MG63 (cell line): ENCODE measurements at regions not wholly inside any gene's neighbourhood (a gene's known extent, or its start where the extent isn't known, plus 50 kb on each side); places are given as distances from the start of the nearest gene placed in this dataset.

Source experiments
- DNase-seq: peaks from one replicate; pipeline ENCODE4 v3.0.0-alpha.2; 2020
- H3K27me3 ChIP-seq: fragments of 250-450 bp; sonication (Bioruptor Pico); 2 replicates; pipeline ENCODE4 v1.5.1; 2020; ENCODE audit warnings: mild to moderate bottlenecking, moderate library complexity
- H3K36me3 ChIP-seq: fragments of 250-450 bp; sonication (Bioruptor Pico); 2 replicates; pipeline ENCODE4 v1.5.1; 2020; ENCODE audit warnings: mild to moderate bottlenecking, moderate library complexity
- H3K4me3 ChIP-seq: fragments of 250-450 bp; sonication (Bioruptor Pico); 2 replicates; pipeline ENCODE4 v1.5.1; 2020; ENCODE audit warnings: mild to moderate bottlenecking, moderate library complexity
- H3K9me3 ChIP-seq: fragments of 250-450 bp; sonication (Bioruptor Pico); 2 replicates; pipeline ENCODE4 v1.5.1; 2020; ENCODE audit warnings: mild to moderate bottlenecking, moderate library complexity

DNA sequence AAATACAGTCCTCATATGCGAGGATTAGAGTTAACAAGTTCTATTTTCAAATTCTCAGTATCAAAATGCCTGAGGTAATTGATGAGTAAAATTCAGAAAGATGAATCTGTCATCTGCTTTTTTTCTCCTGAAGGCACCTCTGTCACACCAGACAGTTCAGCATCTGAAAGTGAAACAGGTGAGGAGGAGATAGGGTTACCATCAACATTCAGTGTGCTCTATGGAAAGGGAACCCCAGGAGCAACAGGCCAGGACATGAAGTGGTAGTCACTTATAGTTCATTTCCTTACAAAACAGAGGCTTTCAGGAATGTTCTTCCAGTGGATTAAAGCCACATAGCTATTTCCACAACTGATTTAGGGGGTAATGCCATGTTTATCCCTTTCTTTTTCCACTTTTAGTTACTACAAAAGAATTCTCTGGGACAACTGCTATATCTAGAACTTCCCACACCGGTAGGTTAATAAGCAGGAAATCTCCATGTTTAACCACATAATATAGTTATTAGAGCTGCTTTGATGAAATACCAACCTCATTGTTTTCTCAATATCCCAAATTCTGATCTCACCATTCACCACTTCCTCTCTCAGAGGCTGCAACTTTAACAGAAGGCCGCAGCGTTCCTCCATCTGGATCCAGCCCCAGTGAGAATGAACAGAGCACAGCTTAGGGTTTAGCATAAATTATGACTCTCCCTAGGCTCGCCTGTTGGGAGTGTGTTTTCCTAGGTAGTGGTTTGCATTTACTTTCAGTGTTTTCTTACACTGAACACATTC is 177.0 kb upstream of the CNTN1 start:
- H3K9me3 ChIP-seq = no peaks in the 10 kb centered on the region
- no peak overlapping the region for H3K4me3 ChIP-seq
- DNase-seq = no peak
- H3K36me3 ChIP-seq = no peaks in the 10 kb centered on the region
- no peaks in the 10 kb centered on the region for H3K27me3 ChIP-seq

DNA sequence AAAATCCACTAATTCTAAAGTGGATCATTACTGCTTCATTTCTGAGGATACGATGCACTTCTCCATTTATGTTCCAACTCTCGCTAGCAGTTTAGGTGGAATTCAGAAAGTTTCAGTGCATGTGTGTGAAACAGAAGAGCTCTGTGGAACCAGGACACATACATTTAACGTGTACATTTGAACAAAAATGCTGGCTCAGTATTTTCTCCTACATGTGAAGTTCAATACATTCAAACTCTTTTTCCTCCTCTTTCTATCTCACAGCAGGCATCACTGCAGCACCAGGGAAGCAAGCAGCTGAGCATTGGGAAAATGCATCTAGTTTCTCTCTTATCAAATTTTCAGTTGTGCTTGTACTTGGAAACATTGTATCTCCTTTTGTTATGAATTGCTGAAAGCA is 169.4 kb upstream of the CNTN1 start:
- Histone ChIP-seq H3K36me3 (no peaks in the 10 kb centered on the region), H3K4me3 (no peak overlapping the region), H3K9me3 (no peaks in the 10 kb centered on the region), H3K27me3 (no peaks in the 10 kb centered on the region)
- no peak for DNase-seq

DNA sequence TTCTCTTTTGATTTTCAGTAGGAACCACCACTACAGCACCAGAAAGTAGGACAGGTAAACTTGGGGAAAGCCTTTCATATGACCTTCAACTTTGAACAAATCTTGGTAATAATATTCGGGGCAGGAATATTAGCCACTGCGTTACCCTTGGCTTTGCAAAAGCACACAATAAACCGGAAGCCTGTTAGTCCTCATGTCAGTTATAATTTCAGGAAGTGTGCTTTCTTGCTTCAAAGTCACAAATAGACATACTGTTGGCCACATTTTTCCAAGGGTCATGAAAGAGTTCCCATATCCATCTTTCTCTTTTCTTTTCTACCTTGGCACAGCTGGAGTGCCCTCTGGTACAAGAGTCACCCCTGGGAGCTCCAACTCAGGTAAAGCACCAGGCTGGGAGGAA is 167.2 kb upstream of the CNTN1 start:
- DNase-seq = no peak
- Histone ChIP-seq H3K36me3 (no peaks in the 10 kb centered on the region), H3K4me3 (no peak overlapping the region), H3K9me3 (no peaks in the 10 kb centered on the region), H3K27me3 (no peaks in the 10 kb centered on the region)

GRCh38 chr12:40534828-40535227 is 157.4 kb upstream of the CNTN1 start:
- no peaks in the 10 kb centered on the region for H3K9me3 ChIP-seq
- H3K36me3 ChIP-seq = no peaks in the 10 kb centered on the region
- no peak overlapping the region for H3K4me3 ChIP-seq
- DNase-seq = no peak
- H3K27me3 ChIP-seq = no peaks in the 10 kb centered on the region

GRCh38 chr12:40551466-40551865 is 140.8 kb upstream of the CNTN1 start:
- Histone ChIP-seq H3K4me3 (no peak overlapping the region), H3K27me3 (no peaks in the 10 kb centered on the region), H3K36me3 (no peaks in the 10 kb centered on the region), H3K9me3 (no peaks in the 10 kb centered on the region)
- no peak for DNase-seq

DNA sequence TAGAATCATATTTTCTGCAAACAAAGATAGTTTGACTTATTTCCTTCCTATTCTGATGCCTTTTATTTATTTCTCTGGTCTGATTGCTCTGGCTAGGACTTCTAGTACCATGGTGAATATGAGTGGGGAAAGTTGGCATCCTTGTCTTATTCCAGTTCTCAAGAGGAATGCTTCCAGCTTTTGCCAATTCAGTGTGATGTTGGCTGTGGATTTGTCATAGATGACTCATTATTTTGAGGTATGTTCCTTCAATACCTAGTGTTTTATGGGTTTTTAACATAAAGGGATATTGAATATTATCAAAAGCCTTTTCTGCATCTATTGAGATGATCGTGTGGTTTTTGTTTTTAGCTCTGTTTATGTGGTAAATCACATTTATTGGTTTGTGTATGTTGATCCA is 139.4 kb upstream of the CNTN1 start:
- Histone ChIP-seq H3K27me3 (no peaks in the 10 kb centered on the region), H3K9me3 (no peaks in the 10 kb centered on the region), H3K36me3 (no peaks in the 10 kb centered on the region), H3K4me3 (no peak overlapping the region)
- no peak for DNase-seq

- no peaks in the 10 kb centered on the region for H3K36me3 ChIP-seq
Measured at GRCh38 chr12:40557980-40558379, 134.3 kb upstream of the CNTN1 start.

DNA sequence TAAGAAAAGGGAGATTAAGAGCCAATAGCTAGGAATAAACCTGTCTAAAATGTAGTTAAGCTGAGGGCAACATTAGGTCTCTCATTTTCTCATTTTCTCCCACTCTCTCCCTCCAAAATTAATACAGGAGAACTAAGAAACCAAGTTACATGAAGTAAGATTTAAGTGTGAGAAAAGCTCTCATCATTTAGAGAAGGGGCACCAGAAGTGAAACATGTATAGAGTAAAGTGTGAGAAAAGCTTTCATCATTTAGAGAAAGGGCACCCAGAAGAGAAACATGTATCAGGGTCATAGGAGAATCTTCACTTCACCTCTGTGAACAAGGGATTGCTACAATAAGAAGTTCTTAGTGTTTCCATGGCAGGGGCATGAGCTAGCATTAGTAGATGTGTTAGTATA is 132.4 kb upstream of the CNTN1 start:
- Histone ChIP-seq H3K9me3 (no peaks in the 10 kb centered on the region), H3K27me3 (no peaks in the 10 kb centered on the region), H3K4me3 (no peak overlapping the region), H3K36me3 (no peaks in the 10 kb centered on the region)
- no peak for DNase-seq

More at GRCh38 chr12:40557980-40558379, 134.3 kb upstream of the CNTN1 start:
- no peak for DNase-seq
- H3K4me3 ChIP-seq = no peak overlapping the region
- H3K9me3 ChIP-seq = no peaks in the 10 kb centered on the region
- no peaks in the 10 kb centered on the region for H3K27me3 ChIP-seq

DNA sequence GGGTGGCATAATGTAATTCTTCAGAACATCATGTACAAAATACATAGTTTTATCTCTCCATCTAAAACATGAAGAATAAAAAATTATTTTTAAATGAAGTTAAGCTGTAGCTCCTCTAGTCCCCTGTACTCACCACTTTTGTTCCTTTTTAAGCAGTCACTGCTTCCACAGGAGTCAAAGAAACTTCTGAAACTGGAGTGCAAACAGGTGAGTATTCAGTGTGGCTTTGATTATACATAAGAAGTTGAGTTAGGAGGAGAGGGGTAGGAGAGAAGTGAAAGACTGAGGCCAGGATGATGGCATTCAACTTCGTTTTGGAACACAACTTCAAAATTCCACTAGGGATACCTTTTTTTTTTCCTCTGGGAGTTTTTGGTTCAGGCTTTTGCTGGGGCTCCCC is 131.4 kb upstream of the CNTN1 start:
- DNase-seq = no peak
- H3K9me3 ChIP-seq = no peaks in the 10 kb centered on the region
- no peaks in the 10 kb centered on the region for H3K36me3 ChIP-seq
- H3K4me3 ChIP-seq = no peak overlapping the region
- no peaks in the 10 kb centered on the region for H3K27me3 ChIP-seq

- Histone ChIP-seq H3K36me3 (no peaks in the 10 kb centered on the region), H3K9me3 (no peaks in the 10 kb centered on the region), H3K4me3 (no peak overlapping the region), H3K27me3 (no peaks in the 10 kb centered on the region)
- DNase-seq = no peak
Measured at GRCh38 chr12:40561395-40561966, 130.8 kb upstream of the CNTN1 start.

- H3K27me3 ChIP-seq = no peaks in the 10 kb centered on the region
- no peaks in the 10 kb centered on the region for H3K36me3 ChIP-seq
- DNase-seq = no peak
- no peaks in the 10 kb centered on the region for H3K9me3 ChIP-seq
- H3K4me3 ChIP-seq = no peak overlapping the region
Measured at GRCh38 chr12:40565029-40565633, 127.1 kb upstream of the CNTN1 start.

DNA sequence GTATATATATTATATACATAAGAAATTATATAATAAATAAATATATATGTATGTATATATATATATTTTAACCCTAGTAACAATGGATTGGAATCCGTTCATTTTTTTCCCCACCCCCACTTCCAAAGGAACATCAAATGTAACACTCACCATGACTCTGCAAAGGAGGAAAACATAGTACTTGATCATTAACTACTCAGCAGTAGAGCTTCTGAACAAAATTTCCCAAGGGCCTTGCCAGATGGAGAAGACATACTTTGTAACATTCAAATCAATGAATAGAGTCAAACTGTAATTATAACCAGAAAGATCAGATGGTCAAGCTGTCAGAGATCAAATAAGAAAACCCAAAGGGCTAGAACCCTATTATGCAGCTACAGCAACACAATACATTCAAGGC is 126.0 kb upstream of the CNTN1 start:
- DNase-seq = no peak
- Histone ChIP-seq H3K4me3 (no peak overlapping the region), H3K27me3 (no peaks in the 10 kb centered on the region), H3K36me3 (no peaks in the 10 kb centered on the region), H3K9me3 (no peaks in the 10 kb centered on the region)

DNA sequence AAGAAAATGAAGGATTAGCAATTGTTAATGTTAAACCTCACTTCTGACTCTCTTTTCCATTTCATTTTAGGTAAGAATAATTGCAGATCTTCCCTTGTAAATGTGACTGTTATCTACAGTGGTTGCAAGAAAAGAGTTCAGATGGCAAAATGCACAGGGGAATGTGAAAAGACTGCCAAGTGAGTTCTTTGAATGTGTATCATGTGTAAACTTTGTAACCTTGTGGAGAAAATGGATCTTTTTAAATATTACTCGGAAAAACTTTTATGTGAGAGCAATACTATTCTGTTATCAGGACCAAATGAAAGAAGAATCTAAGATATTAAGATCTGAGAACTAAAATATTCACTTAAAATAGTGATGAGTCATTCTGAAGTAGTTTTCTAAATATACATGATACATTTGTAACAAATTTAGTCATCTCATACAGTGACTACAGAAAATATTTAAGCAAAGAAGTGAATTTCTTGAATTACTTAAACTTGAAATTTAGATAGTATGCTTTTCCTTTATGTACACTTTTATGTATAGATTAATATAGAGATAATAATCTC is 122.5 kb upstream of the CNTN1 start:
- no peaks in the 10 kb centered on the region for H3K27me3 ChIP-seq
- no peaks in the 10 kb centered on the region for H3K9me3 ChIP-seq
- DNase-seq = no peak
- no peaks in the 10 kb centered on the region for H3K36me3 ChIP-seq
- no peak overlapping the region for H3K4me3 ChIP-seq

DNA sequence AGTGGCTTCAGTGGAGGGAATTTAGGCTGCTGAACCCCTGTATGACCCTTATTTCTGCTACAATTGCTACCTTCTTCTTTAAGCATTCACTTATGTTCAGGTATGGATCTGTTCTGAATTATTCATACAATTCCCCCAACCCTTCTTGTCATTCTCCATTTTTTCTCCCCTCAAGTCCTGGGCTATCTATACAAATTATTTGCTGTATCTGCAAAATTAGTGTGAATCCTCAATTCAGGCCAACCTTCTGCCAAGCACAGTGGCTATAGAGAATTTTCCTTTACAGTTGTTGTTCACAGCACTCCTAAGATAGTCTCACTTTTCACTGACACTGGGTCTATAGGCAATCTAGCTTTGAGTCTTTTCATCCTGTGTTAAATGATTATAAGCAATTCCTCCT is 119.2 kb upstream of the CNTN1 start:
- Histone ChIP-seq H3K4me3 (no peak overlapping the region), H3K36me3 (no peaks in the 10 kb centered on the region), H3K27me3 (no peaks in the 10 kb centered on the region), H3K9me3 (no peaks in the 10 kb centered on the region)
- no peak for DNase-seq

DNA sequence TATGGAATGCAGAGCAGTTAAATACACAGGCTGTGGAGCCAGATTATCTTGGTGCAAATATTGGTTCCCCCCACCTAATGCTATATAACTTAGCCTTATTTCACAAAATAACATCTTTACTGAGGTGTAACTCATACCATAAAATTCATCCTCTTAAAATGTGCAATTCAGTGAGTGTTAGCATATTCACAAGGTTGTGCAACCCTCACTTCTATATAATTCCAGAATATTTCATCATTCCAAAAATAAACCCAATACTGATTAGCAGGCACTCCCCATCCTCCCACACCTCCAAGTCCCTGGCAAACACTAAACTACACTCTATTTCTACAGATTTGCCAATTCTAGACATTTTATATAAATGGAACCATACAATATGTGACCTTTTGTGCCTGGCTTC is 116.3 kb upstream of the CNTN1 start:
- H3K36me3 ChIP-seq = no peaks in the 10 kb centered on the region
- no peak overlapping the region for H3K4me3 ChIP-seq
- no peaks in the 10 kb centered on the region for H3K27me3 ChIP-seq
- H3K9me3 ChIP-seq = no peaks in the 10 kb centered on the region
- no peak for DNase-seq

- H3K27me3 ChIP-seq = no peaks in the 10 kb centered on the region
- no peak for DNase-seq
Measured at GRCh38 chr12:40577834-40578233, 114.4 kb upstream of the CNTN1 start.

DNA sequence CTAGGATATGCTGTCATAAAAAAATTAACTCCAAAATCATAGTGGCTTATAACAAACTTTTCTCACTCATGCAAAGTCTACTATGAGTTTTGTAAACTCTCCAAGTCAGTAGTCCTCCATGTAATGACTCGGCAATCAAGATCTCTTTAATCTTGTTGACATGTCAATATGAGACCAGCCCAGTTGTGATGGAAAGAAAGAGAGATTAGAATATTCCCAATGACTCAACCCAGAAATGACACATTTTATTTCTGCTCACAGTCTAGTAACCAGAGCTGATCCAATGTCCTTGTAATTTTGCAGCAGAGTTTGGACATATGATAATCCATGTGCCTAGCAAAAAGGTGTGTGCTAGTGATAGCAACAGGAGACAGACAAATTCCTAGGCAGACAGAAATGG is 112.6 kb upstream of the CNTN1 start:
- Histone ChIP-seq H3K36me3 (no peaks in the 10 kb centered on the region), H3K27me3 (no peaks in the 10 kb centered on the region), H3K9me3 (no peaks in the 10 kb centered on the region), H3K4me3 (no peak overlapping the region)
- no peak for DNase-seq

More at GRCh38 chr12:40577834-40578233, 114.4 kb upstream of the CNTN1 start:
- H3K36me3 ChIP-seq = no peaks in the 10 kb centered on the region
- no peak overlapping the region for H3K4me3 ChIP-seq
- H3K9me3 ChIP-seq = no peaks in the 10 kb centered on the region

DNA sequence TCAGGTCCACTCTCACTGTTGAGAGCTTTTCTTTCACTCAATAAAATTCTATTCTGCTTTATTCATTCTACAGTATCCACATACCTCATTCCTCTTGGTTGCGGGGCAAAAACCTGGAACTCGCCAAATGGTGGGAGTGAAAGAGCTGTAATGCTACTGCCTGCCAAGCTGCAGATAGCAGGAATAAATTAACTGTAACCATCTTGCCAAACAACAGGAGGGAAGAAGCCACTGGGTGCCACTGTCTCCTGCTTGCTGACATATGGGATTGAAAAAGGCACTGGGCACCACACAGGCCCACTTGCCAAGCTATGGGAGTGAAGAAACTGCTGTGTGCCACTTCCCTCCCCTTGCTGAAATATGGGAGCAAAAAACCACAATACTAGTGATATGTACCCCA is 111.9 kb upstream of the CNTN1 start:
- no peak overlapping the region for H3K4me3 ChIP-seq
- no peaks in the 10 kb centered on the region for H3K27me3 ChIP-seq
- H3K9me3 ChIP-seq = no peaks in the 10 kb centered on the region

More for the DNA sequence above, 111.9 kb upstream of the CNTN1 start:
- DNase-seq = no peak
- no peaks in the 10 kb centered on the region for H3K36me3 ChIP-seq
